Forelimb muscle (tissue), 1 donor: ENCODE measurements at regions not wholly inside any gene's neighbourhood (a gene's known extent, or its start where the extent isn't known, plus 50 kb on each side); places are given as distances from the start of the nearest gene placed in this dataset.
"Not testable (repeated sequence)": the region's sequence is repeated elsewhere in the genome, so short reads cannot be mapped to it uniquely, and the experiment has no call there.

ENCODE experiments used
- DNase-seq: peaks from one replicate; pipeline ENCODE4 v3.0.0-alpha.2; 2013; ENCODE audit warnings: low read depth

DNA sequence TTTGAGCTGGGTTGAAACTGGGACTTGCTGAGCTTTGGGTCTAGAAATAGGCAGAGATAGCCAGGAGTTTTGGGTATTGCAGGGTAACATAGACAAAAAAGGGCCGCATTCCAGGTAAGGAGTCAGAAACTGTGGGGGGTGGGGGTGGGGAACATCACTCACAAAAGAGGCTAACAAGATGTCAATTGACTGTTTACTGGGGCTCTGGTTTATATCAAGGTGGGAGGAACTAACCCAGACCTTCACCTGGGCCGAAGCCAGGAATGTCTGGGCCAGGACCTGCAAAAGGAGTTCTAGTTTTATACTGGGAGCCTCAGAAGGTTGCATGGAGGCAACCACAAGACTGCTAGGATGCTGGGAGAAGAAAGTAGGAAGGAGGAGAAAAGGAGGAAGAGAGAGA is 154.4 kb downstream of the EMP1 start:
- no peak for DNase-seq

DNA sequence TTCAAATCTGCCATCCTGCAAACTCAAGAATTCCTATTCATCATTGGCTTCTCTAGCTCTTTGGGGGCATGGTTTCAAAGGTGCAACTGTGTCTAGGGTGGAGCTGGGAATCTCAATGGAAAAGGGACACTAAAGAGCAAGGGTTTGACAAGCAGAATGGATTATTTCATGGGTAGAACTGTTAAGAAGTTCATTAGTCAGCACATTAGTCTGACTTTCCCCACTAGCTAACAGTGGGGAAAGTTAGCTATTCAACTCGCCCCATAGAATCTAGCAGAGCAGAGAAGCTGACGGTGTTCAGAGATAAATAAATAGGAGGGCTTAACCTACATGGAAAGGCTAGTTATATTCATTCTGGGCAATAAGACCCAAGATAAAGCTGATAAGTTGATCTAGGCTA is 153.9 kb downstream of the EMP1 start:
- no peak for DNase-seq

DNA sequence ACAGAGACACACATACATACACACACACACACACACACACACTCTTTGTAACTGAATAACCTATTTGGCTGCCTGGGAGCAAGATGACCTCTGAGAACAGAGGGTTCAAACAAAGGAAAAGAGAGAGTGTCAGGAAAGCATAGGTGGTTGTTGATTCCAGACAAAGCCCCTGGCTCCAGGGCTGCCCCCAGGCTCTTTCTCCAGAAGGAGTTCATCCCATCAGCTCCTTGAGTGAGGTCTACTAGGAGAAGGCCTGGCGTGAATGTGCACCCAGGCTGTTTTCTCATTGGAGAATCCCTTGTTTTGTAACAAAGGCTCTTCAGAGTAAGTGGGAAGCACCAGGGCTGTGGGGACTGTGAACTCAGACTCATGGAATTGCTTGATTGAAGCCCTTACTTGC is 151.9 kb downstream of the EMP1 start:
- DNase-seq: no peak

DNA sequence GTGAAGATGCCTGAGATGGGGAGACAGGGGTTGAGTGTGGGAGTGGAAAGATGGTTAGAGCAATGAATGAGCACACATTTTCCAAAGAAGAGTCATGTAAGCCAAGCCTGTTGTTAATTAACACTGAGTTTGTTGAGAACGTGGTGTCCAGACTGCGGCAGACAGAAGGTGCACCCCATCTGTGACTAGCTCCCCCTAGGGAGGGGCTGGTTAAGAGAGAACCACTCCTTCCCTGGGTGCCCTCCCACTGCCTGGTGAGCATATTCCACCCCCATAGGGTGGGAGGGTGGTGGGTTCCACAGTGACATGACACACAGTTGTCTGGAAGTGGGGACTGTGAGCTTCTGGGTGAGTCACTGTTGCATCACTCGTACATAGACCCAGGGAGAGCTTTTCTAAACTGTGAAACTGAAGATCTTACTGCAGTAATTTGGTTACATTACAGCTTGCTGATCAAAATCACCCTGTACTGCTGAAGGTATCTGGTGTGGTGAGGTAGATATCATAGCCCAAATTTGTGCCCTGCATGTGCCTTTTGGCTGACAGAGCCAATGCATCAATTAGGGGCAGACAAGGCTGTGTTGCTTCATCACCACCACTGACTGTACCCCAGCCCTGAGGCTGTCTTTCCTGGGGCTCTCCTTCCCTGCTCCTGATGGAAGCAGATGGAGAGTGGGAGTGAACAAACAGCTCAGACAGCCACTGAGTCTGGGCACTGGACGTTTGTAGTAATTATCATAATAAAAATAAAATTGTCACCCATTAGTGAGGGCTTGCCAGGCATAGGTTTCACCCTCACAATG is 150.9 kb downstream of the EMP1 start:
- no peak for DNase-seq

DNA sequence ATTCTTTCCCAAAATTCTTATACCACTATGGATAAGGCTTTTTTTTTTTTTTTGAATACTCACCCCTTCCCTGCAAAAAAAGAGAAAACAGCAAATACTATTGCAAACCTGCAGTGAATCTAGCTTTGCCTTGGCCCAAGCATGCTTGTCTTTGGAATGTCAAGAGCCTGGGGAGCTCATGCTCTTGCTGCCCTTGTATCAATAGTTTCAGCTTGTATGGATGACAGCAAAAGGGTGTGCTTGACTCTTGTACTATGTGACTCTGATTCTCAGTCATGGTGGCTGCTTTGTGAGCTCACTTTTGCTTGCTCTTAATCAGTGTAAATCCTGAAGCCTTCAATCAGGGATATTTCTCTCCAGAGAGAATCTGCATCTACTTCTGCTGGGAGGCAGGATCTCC is 149.2 kb downstream of the EMP1 start:
- no peak for DNase-seq

DNA sequence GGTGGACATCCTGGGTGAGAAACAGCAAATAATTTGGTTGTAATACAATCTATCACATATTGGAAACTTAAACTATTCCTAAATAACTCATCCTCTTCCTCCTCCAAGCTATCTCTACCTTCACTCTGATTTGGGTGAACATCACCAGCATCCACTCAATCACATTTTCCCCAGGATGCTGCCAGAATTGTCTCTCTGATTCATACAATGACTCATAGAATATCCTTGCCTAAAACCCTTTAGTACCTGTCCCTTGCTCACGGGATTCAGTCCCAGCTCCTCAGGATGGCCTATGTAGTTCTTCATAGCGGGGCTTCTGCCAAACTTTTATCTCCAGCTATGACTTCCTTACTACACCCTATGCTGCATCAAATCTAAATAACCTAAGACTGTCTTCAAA is 146.8 kb downstream of the EMP1 start:
- no peak for DNase-seq

DNA sequence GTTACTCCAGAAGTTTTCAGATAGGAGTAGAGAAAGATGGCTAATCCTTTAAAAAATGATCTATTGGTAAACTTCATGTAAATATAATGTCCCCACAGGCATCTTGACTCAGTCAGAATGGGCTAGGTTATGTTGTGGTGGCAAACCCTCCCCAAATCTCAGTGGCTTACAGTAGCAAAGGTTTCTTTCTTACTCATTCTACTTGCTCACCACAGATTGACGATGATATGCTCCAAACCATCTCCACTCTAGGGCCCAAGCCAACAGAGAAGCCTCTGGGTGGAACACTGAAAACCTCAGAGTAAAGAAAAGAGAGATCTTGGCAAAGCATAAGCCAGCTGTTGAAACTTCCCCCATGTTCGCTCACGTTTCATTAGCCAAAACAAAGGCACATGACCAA is 146.4 kb downstream of the EMP1 start:
- DNase-seq: no peak

- DNase-seq: no peak
These were observed 143.6 kb downstream of the EMP1 start for GRCh38 chr12:13340149-13340548.

- DNase-seq: no peak
These were observed 143.0 kb downstream of the EMP1 start for GRCh38 chr12:13339538-13339937.

DNA sequence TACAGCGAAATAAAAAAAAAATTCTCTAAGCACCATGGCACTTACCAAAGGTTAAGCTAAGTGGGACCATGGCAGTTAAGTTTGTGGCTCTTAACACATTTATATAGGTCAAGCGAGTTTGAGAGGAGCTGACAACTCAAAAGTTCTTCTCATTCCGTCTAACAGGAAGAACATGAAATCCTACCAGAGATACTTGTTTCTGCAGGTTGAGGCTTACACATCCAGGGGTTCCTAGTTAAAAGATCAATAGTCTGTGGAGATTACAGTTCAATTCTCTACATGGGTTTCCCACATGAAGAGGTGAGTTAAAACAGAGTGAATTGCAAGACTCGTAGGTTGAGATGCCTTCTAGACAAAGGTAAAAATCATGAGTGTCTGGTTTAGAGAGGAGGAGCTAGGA is 142.6 kb downstream of the EMP1 start:
- no peak for DNase-seq

DNA sequence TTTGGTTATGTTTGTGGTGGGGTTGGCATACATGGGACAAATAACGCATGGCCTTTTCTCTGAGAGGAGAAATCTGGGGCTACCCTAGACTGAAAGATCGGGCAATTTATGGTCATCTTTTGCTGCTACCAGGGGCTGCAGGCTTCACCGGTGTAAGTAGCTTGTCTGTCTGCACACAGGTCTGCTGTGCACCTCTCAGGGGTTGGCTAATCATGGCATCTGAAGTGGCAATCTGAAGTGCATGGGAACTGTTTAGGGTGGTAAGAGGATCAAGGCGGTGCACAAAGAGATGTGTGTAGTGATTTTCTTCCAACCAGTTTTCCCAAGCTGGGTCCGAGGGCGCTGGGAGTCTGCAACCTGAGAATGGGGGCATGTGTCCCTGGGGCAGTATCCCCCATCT is 141.3 kb downstream of the EMP1 start:
- no peak for DNase-seq

GRCh38 chr12:13336216-13336615 is 139.7 kb downstream of the EMP1 start:
- DNase-seq: no peak

- no peak for DNase-seq
These were observed 132.0 kb downstream of the EMP1 start for GRCh38 chr12:13328535-13328934.

DNA sequence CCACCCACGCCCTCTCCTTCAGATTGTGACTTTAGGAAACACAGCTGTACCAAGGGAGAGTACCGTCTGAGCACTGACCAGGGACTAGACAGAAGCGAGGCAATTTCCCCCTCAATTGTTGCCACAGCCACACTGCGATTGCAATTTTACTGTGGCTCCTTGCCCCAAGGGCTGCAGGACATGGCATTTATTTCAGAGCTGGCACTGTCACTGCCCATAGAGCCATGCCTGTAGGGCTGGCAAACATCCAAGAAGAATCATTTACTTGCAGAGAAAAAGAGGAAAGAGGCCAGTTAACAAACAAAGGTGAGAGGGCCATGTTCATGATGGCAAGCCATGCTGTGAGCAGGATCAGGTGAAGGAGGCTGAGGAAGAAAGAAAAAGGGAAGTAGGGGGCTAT is 129.6 kb downstream of the EMP1 start:
- no peak for DNase-seq

- DNase-seq: not testable (repeated sequence)
These were observed 128.5 kb downstream of the EMP1 start for GRCh38 chr12:13325037-13325436.

GRCh38 chr12:13318231-13319015 is 121.9 kb downstream of the EMP1 start:
- no peak for DNase-seq

GRCh38 chr12:13316587-13317246 is 120.2 kb downstream of the EMP1 start:
- no peak for DNase-seq

DNA sequence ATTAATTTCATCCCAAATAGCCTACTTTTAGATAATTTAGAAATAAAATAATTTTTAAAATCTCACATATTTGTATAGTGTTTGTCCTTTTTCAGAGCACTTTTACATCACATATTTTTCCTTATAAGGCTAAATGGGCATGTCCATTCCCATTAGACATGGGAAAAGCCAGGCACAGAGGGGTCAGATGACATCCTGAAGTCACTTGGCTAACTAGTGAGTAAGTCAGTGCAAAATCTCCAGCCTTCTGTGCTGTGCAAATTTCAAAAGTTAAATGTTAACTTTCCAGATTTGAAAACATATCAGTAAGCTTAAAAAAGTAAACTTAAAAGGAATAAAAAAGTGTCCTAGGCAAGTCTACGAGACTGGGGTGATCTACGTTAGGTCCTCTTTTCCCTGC is 117.4 kb downstream of the EMP1 start:
- no peak for DNase-seq

- no peak for DNase-seq
These were observed 115.0 kb downstream of the EMP1 start for GRCh38 chr12:13311551-13311950.

DNA sequence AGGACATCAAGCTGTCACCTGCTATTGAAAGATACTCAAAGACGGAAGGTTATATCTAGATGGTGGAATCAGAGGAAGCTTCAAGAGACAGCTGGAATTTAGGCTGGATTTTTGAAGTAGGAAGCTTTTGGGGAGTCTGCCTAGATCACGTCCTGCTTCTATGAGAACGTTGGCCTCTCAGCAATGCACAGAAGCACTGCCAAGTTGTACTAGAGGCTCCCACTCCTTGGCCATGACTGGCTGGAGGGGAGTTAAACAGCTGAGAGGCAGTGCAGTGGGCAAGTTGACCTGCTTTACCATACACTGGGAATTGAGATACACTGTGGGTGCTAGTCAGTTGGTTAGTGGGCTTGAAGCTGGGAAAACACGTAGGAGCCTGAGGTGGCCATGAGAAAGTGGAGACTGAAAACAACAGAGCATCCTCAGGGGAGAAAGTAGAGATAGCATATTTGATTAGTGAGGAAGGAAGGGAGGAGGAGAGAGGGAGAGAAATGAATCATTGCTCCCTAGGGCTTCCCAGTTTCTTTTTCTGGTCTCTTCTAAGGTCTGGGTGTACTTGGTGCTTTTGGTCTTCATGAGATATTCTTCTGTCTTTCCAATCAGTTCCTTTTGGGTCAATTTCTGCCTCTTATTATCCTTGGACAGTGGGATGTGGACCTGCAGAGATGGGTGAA is 110.8 kb downstream of the EMP1 start:
- DNase-seq: no peak

DNA sequence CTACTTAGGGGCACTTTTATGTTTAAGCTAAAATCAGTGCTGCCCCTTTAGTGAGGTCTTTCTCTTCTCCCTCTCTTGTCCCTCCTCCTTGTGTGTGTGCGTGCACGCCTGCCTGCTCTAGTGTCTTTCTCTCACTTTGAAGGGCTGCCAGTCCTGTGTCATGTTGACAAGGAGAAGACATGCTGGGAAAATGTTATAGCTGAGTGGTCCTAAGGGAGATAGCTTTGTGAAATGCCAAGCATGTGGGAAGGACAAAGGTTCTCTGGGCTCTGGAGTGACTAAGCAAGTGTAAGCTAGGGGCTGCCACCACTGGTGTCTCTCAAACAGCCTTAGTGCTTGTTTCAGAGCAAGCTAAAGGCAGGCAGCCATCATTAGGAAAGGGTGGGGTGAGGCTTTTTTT is 108.4 kb downstream of the EMP1 start:
- no peak for DNase-seq

DNA sequence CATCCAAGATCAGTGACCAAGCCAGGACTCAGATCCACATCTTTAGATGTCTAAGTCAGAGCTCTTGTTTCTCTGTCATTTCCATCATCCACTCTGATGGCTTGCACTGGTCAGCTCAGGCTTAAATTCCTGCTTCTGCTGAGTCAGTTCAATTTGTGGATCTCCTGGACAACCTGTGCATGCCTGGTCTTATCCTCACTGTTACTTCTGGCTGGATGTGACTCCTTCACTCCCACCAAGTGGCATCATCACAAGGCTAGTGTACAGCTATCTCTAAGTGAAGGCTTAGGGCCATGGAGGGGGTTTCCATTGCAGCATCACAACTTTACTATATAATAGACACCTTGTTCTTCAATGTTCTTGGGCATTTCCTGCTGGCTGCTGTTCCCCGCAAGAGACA is 102.9 kb downstream of the EMP1 start:
- DNase-seq: no peak
